WERI-Rb-1 (cell line): ENCODE measurements at regions not wholly inside any gene's neighbourhood (a gene's known extent, or its start where the extent isn't known, plus 50 kb on each side); places are given as distances from the start of the nearest gene placed in this dataset.

Source experiments
- DNase-seq: peaks from one replicate; pipeline ENCODE4 v3.0.0-alpha.2; 2020
- H3K27ac ChIP-seq: fragments of 250-450 bp; sonication (Bioruptor Pico); 2 replicates; pipeline ENCODE4 v1.5.1; 2020; ENCODE audit warnings: mild to moderate bottlenecking, moderate library complexity
- H3K27me3 ChIP-seq: fragments of 250-450 bp; sonication (Bioruptor Pico); 2 replicates; pipeline ENCODE4 v1.5.1; 2021; ENCODE audit warnings: mild to moderate bottlenecking, low read depth, moderate library complexity; ENCODE audit not compliant: insufficient read depth, severe bottlenecking
- H3K36me3 ChIP-seq: fragments of 250-450 bp; sonication (Bioruptor Pico); 2 replicates; pipeline ENCODE4 v1.5.1; 2020; ENCODE audit warnings: mild to moderate bottlenecking, moderate library complexity
- H3K4me3 ChIP-seq: 2 replicates; pipeline ENCODE4 v1.5.1; 2011; ENCODE audit warnings: low read depth, mild to moderate bottlenecking, control low read depth, low read length
- H3K9me3 ChIP-seq: fragments of 250-450 bp; sonication (Bioruptor Pico); 2 replicates; pipeline ENCODE4 v1.5.1; 2021; ENCODE audit warnings: mild to moderate bottlenecking, moderate library complexity; ENCODE audit not compliant: severe bottlenecking
- TF ChIP-seq, protein P1 (sequence below): IDR thresholded peaks from 2 replicates; pipeline ENCODE4 v1.5.1; 2011; ENCODE audit warnings: low read depth, mild to moderate bottlenecking, control low read depth, inconsistent platforms, low read length

GRCh38 chr7:49563693-49564378 is 209.6 kb upstream of the VWC2 start:
- H3K27ac ChIP-seq = no peak overlapping the region
- no peak for DNase-seq
- TF ChIP-seq, protein P1, sequence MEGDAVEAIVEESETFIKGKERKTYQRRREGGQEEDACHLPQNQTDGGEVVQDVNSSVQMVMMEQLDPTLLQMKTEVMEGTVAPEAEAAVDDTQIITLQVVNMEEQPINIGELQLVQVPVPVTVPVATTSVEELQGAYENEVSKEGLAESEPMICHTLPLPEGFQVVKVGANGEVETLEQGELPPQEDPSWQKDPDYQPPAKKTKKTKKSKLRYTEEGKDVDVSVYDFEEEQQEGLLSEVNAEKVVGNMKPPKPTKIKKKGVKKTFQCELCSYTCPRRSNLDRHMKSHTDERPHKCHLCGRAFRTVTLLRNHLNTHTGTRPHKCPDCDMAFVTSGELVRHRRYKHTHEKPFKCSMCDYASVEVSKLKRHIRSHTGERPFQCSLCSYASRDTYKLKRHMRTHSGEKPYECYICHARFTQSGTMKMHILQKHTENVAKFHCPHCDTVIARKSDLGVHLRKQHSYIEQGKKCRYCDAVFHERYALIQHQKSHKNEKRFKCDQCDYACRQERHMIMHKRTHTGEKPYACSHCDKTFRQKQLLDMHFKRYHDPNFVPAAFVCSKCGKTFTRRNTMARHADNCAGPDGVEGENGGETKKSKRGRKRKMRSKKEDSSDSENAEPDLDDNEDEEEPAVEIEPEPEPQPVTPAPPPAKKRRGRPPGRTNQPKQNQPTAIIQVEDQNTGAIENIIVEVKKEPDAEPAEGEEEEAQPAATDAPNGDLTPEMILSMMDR = no peak
- no peaks in the 10 kb centered on the region for H3K36me3 ChIP-seq
- no peak overlapping the region for H3K4me3 ChIP-seq
- no peaks in the 10 kb centered on the region for H3K27me3 ChIP-seq
- H3K9me3 ChIP-seq = peaks cover 2% of the 10 kb centered on the region

DNA sequence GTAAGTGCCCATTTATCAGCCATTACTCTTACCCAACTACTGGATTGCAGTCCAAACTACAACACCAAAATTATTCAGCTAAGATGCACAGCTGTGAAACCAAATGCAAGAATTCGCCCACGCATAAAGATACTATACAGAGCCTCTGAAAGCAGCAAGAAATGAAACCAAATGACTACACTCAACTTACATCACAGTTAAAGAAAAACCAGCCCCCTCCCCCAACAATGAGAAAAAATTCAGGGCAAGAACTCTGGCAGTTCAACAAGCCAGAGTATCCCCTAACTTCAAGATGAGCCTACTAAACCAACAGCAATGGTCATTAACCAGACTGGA is 209.1 kb upstream of the VWC2 start:
- no peaks in the 10 kb centered on the region for H3K36me3 ChIP-seq
- H3K27ac ChIP-seq = no peak overlapping the region
- no peak overlapping the region for H3K4me3 ChIP-seq
- no peaks in the 10 kb centered on the region for H3K27me3 ChIP-seq
- H3K9me3 ChIP-seq = peaks cover 2% of the 10 kb centered on the region
- DNase-seq = no peak
- TF ChIP-seq, protein P1 = no peak

- Histone ChIP-seq H3K27ac (no peak overlapping the region), H3K9me3 (no peaks in the 10 kb centered on the region), H3K36me3 (no peaks in the 10 kb centered on the region), H3K27me3 (no peaks in the 10 kb centered on the region), H3K4me3 (no peak overlapping the region)
- TF ChIP-seq, protein P1 = no peak
- no peak for DNase-seq
These were observed 195.9 kb upstream of the VWC2 start for GRCh38 chr7:49577576-49577975.

DNA sequence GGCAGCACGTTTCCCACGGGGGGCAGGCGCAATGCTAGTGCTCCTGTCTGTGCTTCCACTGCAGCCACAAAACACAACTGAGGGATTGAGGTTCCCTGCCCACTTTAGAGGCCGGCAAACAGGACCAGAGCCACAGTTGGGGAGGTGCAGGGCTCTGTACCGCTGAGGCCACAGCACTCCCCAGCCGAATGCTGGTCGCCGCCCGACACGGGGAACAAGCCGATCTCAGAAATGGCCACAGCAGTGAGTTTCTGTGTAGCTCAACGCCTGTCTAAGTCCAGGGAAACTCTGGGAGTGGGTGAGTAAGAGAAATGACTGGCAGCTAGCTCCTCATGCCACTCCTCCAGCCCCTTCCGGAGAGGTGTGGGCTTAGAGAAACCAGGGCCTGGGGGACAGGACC is 194.0 kb upstream of the VWC2 start:
- TF ChIP-seq, protein P1 = no peak
- H3K4me3 ChIP-seq = no peak overlapping the region
- H3K27ac ChIP-seq = no peak overlapping the region
- no peaks in the 10 kb centered on the region for H3K9me3 ChIP-seq
- no peak for DNase-seq
- H3K36me3 ChIP-seq = no peaks in the 10 kb centered on the region
- H3K27me3 ChIP-seq = no peaks in the 10 kb centered on the region

DNA sequence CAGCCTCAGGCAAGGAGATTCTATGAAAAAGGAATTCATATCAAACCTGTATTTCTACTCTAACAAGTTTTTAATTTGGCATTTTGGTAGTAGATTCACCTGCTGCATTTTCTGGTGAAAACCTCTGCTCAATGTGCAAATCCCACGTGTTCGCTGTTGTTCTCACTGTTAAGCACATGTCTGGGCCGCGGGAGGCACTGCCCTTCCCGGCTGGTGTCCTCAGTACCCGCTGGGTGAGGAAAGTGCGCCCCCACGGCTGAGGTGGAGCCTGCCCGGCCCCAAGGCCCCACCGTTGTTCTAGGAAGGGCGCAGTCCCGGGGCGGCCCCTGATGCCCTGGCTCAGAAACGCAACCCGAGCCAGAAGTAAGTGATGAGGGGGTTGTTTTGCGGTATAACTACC is 193.4 kb upstream of the VWC2 start:
- no peaks in the 10 kb centered on the region for H3K9me3 ChIP-seq
- TF ChIP-seq, protein P1 = no peak
- H3K27me3 ChIP-seq = no peaks in the 10 kb centered on the region
- H3K36me3 ChIP-seq = no peaks in the 10 kb centered on the region
- peak; percentile 6 for DNase-seq
- no peak overlapping the region for H3K27ac ChIP-seq
- no peak overlapping the region for H3K4me3 ChIP-seq

- no peak overlapping the region for H3K27ac ChIP-seq
- TF ChIP-seq, protein P1 = no peak
- DNase-seq = no peak
These were observed 192.7 kb upstream of the VWC2 start for GRCh38 chr7:49580761-49581160.

More at GRCh38 chr7:49580761-49581160, 192.7 kb upstream of the VWC2 start:
- no peaks in the 10 kb centered on the region for H3K36me3 ChIP-seq
- no peaks in the 10 kb centered on the region for H3K9me3 ChIP-seq
- H3K27me3 ChIP-seq = no peaks in the 10 kb centered on the region
- H3K4me3 ChIP-seq = no peak overlapping the region
